MM.1S (cell line): ENCODE measurements at regions not wholly inside any gene's neighbourhood (a gene's known extent, or its start where the extent isn't known, plus 50 kb on each side); places are given as distances from the start of the nearest gene placed in this dataset.

Experiments
- EZH2 ChIP-seq: fragments of 300-600 bp; sonication (generic); optimal IDR thresholded peaks from 2 replicates; pipeline ENCODE3; 2017; ENCODE audit warnings: low read depth, mild to moderate bottlenecking, antibody characterized with exemption, low read length, mixed read lengths
- TF ChIP-seq, protein P1 (sequence below): fragments of 300-600 bp; sonication (generic); IDR thresholded peaks from 2 replicates; pipeline ENCODE4 v1.5.1; 2016; ENCODE audit warnings: antibody characterized with exemption, low read length, mixed read lengths

- TF ChIP-seq, protein P1, sequence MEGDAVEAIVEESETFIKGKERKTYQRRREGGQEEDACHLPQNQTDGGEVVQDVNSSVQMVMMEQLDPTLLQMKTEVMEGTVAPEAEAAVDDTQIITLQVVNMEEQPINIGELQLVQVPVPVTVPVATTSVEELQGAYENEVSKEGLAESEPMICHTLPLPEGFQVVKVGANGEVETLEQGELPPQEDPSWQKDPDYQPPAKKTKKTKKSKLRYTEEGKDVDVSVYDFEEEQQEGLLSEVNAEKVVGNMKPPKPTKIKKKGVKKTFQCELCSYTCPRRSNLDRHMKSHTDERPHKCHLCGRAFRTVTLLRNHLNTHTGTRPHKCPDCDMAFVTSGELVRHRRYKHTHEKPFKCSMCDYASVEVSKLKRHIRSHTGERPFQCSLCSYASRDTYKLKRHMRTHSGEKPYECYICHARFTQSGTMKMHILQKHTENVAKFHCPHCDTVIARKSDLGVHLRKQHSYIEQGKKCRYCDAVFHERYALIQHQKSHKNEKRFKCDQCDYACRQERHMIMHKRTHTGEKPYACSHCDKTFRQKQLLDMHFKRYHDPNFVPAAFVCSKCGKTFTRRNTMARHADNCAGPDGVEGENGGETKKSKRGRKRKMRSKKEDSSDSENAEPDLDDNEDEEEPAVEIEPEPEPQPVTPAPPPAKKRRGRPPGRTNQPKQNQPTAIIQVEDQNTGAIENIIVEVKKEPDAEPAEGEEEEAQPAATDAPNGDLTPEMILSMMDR = no peak
- TF ChIP-seq EZH2 = no peak
Measured at GRCh38 chr14:98262566-98262965, 1009.4 kb downstream of the BCL11B start.
